ENCODE measurements at regions not wholly inside any gene's neighbourhood (a gene's known extent, or its start where the extent isn't known, plus 50 kb on each side); places are given as distances from the start of the nearest gene placed in this dataset.

DNA sequence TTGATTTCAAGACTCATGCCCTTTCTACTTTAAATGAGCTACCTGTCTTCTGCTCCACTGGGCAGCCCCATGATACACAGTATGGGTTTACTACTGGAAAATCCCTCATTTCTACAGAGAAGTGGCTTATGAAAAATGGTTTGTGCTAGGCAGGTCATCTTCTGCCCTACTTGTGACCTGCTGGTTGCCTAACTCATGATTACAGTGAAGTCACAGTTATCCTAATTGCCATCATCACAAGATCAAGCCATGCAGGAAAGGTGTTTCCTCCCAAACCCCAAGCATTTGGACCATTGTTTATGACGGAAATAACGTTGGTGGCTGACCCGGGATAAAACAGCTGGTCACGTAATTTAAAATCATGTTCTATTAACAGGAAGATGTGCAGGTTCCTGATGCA lies 330.6 kb downstream of the ACTL7B start:
- H3K4me3 Mint-ChIP-seq (ENCODE audit: unreplicated experiment), result no peak overlapping the region
- TF ChIP-seq, protein P1, sequence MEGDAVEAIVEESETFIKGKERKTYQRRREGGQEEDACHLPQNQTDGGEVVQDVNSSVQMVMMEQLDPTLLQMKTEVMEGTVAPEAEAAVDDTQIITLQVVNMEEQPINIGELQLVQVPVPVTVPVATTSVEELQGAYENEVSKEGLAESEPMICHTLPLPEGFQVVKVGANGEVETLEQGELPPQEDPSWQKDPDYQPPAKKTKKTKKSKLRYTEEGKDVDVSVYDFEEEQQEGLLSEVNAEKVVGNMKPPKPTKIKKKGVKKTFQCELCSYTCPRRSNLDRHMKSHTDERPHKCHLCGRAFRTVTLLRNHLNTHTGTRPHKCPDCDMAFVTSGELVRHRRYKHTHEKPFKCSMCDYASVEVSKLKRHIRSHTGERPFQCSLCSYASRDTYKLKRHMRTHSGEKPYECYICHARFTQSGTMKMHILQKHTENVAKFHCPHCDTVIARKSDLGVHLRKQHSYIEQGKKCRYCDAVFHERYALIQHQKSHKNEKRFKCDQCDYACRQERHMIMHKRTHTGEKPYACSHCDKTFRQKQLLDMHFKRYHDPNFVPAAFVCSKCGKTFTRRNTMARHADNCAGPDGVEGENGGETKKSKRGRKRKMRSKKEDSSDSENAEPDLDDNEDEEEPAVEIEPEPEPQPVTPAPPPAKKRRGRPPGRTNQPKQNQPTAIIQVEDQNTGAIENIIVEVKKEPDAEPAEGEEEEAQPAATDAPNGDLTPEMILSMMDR (IDR thresholded peaks at IDR 0.05; ENCODE audit: unreplicated experiment), result no peak
- DNase-seq (ENCODE audit: unreplicated experiment), result no peak
- H3K36me3 Mint-ChIP-seq (ENCODE audit: insufficient read depth, unreplicated experiment), result no peaks in the 10 kb centered on the region
- peaks cover 9% of the 10 kb centered on the region for H3K4me1 Mint-ChIP-seq (ENCODE audit: insufficient read depth, unreplicated experiment)
- H3K9me3 Mint-ChIP-seq (ENCODE audit: unreplicated experiment), result peaks cover 7% of the 10 kb centered on the region
- BruUV-seq (replicated peaks), result no TSS peak
- no peak overlapping the region for H3K27ac Mint-ChIP-seq (ENCODE audit: low read depth, unreplicated experiment)
- intact Hi-C loops (cut with micrococcal nuclease), result no loop called here
- ChIA-PET CTCF (no interaction called here), POLR2A (interaction anchor here (0.6 kb wide), 1 partner anchor 120 kb away, joined by 3 read pairs; no protein-coding TSS in a partner anchor)
- no peaks in the 10 kb centered on the region for H3K27me3 Mint-ChIP-seq (ENCODE audit: insufficient read depth, unreplicated experiment)

DNA sequence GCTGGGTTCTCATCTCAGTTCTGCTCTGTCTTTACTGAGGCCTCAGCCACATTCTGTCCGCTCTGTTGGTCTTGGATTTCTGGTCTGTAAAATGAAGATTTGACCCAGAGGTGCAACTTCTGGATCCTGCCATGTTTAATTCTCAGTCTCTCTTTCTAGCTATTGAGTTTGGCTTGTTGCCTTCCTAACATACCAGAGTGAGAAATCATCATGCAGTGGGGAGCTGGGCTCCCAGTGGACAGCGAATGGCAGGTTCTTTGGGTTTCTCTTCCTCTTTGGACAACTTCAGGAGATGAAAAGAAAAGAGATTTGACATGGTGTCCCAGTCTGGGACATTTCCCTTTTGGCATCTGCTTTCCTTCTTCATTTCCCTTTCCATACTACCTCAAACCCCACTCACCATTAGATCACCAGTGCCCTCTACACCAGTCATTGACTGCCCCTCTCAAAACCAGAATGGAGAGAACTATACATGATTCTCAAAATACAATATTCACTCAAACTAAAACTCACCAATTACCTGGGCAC lies 334.7 kb downstream of the ACTL7B start:
- Mint-ChIP-seq H3K9me3 (ENCODE audit: unreplicated experiment) (no peaks in the 10 kb centered on the region), H3K27me3 (ENCODE audit: insufficient read depth, unreplicated experiment) (no peaks in the 10 kb centered on the region), H3K27ac (ENCODE audit: low read depth, unreplicated experiment) (no peak overlapping the region), H3K4me3 (ENCODE audit: unreplicated experiment) (no peak overlapping the region), H3K4me1 (ENCODE audit: insufficient read depth, unreplicated experiment) (peaks cover 9% of the 10 kb centered on the region), H3K36me3 (ENCODE audit: insufficient read depth, unreplicated experiment) (no peaks in the 10 kb centered on the region)
- intact Hi-C loops (cut with micrococcal nuclease), result no loop called here
- CTCF ChIA-PET, result interaction anchor here (1.1 kb wide), 1 partner anchor 12 kb away, joined by 5 read pairs; no protein-coding TSS in a partner anchor
- BruUV-seq (replicated peaks), result no TSS peak
- TF ChIP-seq, protein P1 (IDR thresholded peaks at IDR 0.05; ENCODE audit: unreplicated experiment), result no peak
- POLR2A ChIA-PET, result interaction anchor here (0.7 to 1.9 kb wide), 2 partner anchors 12 to 47 kb away, joined by 4 read pairs; no protein-coding TSS in a partner anchor
- DNase-seq (ENCODE audit: unreplicated experiment), result peak; percentile 55

DNA sequence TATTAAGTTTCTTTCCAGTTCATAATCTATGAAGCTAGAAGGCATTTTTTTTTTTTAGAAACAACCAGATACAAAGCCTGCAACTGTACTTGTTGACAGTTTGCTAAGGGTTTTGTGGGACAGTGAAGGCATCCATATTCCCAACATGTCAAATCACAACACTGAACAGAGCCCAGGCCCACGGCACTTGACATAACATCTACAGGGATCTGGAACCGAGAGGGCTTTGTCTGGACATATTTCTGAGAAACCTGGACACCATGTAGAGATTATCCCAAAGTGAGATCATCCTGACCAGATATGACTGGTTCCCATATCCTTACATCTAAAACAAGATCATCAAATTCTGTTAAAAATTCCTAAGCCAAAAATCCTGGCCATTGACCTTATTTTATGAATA lies 336.3 kb downstream of the ACTL7B start:
- H3K9me3 Mint-ChIP-seq (ENCODE audit: unreplicated experiment), result no peaks in the 10 kb centered on the region
- TF ChIP-seq, protein P1 (IDR thresholded peaks at IDR 0.05; ENCODE audit: unreplicated experiment), result no peak
- ChIA-PET CTCF (interaction anchor here (0.6 to 0.9 kb wide), 2 partner anchors 99 to 103 kb away, joined by 3 read pairs; no protein-coding TSS in a partner anchor), POLR2A (interaction anchor here (0.7 to 1.9 kb wide), 3 partner anchors 24 to 46 kb away, joined by 4 read pairs; no protein-coding TSS in a partner anchor)
- no peak overlapping the region for H3K4me3 Mint-ChIP-seq (ENCODE audit: unreplicated experiment)
- no peak for DNase-seq (ENCODE audit: unreplicated experiment)
- BruUV-seq (replicated peaks), result no TSS peak
- H3K27ac Mint-ChIP-seq (ENCODE audit: low read depth, unreplicated experiment), result no peak overlapping the region
- intact Hi-C loops (cut with micrococcal nuclease), result no loop called here
- H3K4me1 Mint-ChIP-seq (ENCODE audit: insufficient read depth, unreplicated experiment), result peaks cover 9% of the 10 kb centered on the region
- H3K27me3 Mint-ChIP-seq (ENCODE audit: insufficient read depth, unreplicated experiment), result no peaks in the 10 kb centered on the region
- no peaks in the 10 kb centered on the region for H3K36me3 Mint-ChIP-seq (ENCODE audit: insufficient read depth, unreplicated experiment)

DNA sequence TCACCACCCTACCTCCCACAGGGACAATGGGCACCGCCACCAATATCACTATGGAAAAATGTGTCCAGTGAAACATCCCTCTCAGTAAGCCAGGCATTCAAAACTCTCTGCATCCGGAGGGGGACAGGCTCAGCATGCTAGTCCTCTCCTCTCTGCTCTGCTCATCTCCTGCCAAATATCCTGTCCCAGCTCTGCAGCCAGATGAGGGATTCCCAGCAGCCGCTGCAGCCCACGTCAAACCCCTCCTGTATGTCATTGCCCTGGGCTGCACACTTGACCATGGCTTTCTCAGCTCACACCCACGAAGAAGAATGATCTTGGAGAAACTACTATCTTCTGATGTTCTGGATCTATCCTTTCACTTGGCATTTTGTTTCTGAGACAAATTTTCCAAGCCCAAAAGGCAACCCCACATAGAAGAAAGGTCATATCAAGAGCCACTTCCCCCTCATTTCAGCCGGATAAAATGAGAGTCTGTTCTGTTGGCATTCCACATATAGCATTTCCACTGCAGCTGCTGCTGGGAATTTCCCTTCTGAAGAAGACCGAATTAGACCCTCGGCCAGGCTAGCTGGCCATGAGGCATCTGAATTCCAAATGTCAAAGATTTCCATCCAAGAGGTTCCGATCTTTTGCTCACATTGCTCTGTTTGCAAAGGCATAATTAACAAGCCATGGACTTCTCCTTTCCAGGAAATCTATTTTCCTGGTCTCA lies 338.0 kb downstream of the ACTL7B start:
- TF ChIP-seq, protein P1 (IDR thresholded peaks at IDR 0.05; ENCODE audit: unreplicated experiment), result no peak
- H3K27me3 Mint-ChIP-seq (ENCODE audit: insufficient read depth, unreplicated experiment), result no peaks in the 10 kb centered on the region
- no TSS peak for BruUV-seq (replicated peaks)
- CTCF ChIA-PET, result interaction anchor here (0.8 to 1.2 kb wide), 2 partner anchors 16 to 1654 kb away, joined by 3 read pairs; no protein-coding TSS in a partner anchor
- no peak overlapping the region for H3K27ac Mint-ChIP-seq (ENCODE audit: low read depth, unreplicated experiment)
- no peak for DNase-seq (ENCODE audit: unreplicated experiment)
- no peaks in the 10 kb centered on the region for H3K9me3 Mint-ChIP-seq (ENCODE audit: unreplicated experiment)
- H3K4me1 Mint-ChIP-seq (ENCODE audit: insufficient read depth, unreplicated experiment), result peaks cover 9% of the 10 kb centered on the region
- POLR2A ChIA-PET, result no interaction called here
- H3K4me3 Mint-ChIP-seq (ENCODE audit: unreplicated experiment), result no peak overlapping the region
- H3K36me3 Mint-ChIP-seq (ENCODE audit: insufficient read depth, unreplicated experiment), result no peaks in the 10 kb centered on the region
- intact Hi-C loops (cut with micrococcal nuclease), result no loop called here
